ENCODE measurements at regions not wholly inside any gene's neighbourhood (a gene's known extent, or its start where the extent isn't known, plus 50 kb on each side); places are given as distances from the start of the nearest gene placed in this dataset.

DNA sequence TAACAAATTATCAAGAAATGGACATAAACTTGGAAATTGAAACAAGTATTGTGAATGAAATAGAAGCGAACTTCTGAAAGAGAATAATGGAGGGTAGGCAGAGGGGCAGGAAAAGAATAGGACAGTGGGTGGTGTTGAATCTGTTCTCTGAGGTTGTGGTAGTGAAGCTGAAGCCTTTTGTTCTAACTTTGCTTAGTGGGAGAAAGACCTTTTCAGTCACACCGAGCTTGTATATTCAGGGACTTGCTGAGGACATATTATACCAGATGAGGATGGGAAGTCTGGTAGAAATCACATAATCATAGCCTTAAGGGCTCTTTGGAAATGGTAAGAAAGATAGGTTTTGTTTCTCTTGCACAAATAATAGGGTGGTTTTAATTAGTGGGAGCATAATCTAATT lies 115.4 kb upstream of the NDST4 start:
- no peak overlapping the region for H3K4me3 ChIP-seq
- intact Hi-C loops (cut with DNase I; ENCODE audit: low total_unique reads), result no loop called here
- TF ChIP-seq CTCF (IDR thresholded peaks at IDR 0.05), result no peak
- TF ChIP-seq POLR2A (IDR thresholded peaks at IDR 0.05), result no peak
- H3K27me3 ChIP-seq, result no peaks in the 10 kb centered on the region
- no peaks in the 10 kb centered on the region for H3K36me3 ChIP-seq
- no peaks in the 10 kb centered on the region for H3K9me3 ChIP-seq
- no peak for DNase-seq
- H3K4me1 ChIP-seq, result no peaks in the 10 kb centered on the region
- no peak overlapping the region for H3K27ac ChIP-seq

- Histone ChIP-seq H3K4me3 (no peak overlapping the region), H3K27ac (no peak overlapping the region), H3K9me3 (no peaks in the 10 kb centered on the region), H3K4me1 (no peaks in the 10 kb centered on the region), H3K27me3 (no peaks in the 10 kb centered on the region), H3K36me3 (no peaks in the 10 kb centered on the region)
- DNase-seq, result no peak
- TF ChIP-seq CTCF (IDR thresholded peaks at IDR 0.05), result no peak
- no peak for TF ChIP-seq POLR2A (IDR thresholded peaks at IDR 0.05)
- intact Hi-C loops (cut with DNase I; ENCODE audit: low total_unique reads), result no loop called here
Measured at GRCh38 chr4:115222061-115222460, 108.6 kb upstream of the NDST4 start.

DNA sequence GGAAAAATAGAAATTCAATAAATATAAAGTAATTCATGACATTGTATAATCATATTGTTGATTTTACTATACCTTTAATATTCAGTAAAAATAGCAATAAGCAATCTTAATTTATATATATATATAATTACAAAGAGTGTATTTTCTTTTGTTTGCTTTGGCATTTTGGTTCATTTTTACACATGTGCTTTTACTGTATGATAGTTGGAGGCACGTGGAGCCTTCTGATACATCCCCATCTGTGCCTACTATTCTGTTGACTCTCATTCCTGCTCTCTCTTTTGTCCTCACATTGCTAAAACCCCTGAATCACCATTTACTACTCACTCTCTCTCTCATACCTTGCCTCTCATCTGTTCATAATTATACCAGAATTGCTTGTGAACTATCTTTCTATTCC lies 106.4 kb upstream of the NDST4 start:
- H3K27ac ChIP-seq, result no peak overlapping the region
- no peak for DNase-seq
- intact Hi-C loops (cut with DNase I; ENCODE audit: low total_unique reads), result no loop called here

DNA sequence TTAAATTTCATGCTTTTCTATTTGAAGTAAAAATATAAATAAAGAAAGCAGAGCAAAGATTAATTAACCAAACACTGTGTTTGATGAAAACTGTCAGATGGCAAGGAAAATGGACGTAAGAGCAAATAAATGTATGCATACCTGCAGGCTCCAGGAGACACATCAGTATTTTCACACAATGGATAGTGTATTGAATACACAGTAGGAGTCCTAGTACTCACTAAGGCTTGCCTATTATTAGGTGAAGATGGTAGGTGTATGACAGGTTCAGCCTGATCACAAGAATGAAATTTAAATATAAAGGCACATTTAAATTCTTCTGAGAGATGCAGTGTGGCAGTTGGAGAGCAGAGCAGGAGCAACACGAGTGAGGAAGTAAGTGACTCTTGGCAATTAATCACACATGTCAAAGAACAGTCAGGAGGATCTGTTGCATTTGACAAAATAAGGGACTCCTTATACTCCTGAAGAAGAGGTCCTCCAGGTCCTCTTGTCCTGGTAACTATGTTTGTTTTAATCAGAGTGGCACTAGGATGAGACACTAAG lies 106.0 kb upstream of the NDST4 start:
- Histone ChIP-seq H3K27ac (no peak overlapping the region), H3K36me3 (no peaks in the 10 kb centered on the region), H3K4me3 (no peak overlapping the region), H3K27me3 (no peaks in the 10 kb centered on the region), H3K4me1 (no peaks in the 10 kb centered on the region), H3K9me3 (no peaks in the 10 kb centered on the region)
- TF ChIP-seq CTCF (IDR thresholded peaks at IDR 0.05), result no peak
- no peak for TF ChIP-seq POLR2A (IDR thresholded peaks at IDR 0.05)
- no peak for DNase-seq
- intact Hi-C loops (cut with DNase I; ENCODE audit: low total_unique reads), result no loop called here

More for the DNA sequence above, 106.4 kb upstream of the NDST4 start:
- Histone ChIP-seq H3K4me3 (no peak overlapping the region), H3K9me3 (no peaks in the 10 kb centered on the region), H3K27me3 (no peaks in the 10 kb centered on the region), H3K36me3 (no peaks in the 10 kb centered on the region), H3K4me1 (no peaks in the 10 kb centered on the region)
- TF ChIP-seq POLR2A (IDR thresholded peaks at IDR 0.05), result no peak
- no peak for TF ChIP-seq CTCF (IDR thresholded peaks at IDR 0.05)

DNA sequence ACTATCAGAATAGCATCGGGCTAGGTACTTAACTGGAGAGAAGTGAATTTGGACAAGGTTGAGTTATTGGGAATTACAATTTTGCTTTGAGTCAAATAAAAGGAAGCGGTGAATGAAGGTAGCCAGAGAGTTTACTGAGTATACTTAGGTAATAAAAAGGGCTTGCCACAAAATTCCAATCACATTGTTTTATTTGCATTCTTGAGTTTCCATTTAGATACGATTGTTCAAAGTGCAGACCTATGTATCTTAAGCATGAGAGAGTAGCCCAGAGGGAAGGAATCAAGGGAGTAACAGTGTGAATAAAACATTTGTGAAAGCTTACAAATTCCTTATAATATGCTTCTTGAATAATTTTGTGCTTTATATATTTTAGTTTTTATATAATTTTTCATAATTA lies 102.5 kb upstream of the NDST4 start:
- Histone ChIP-seq H3K9me3 (no peaks in the 10 kb centered on the region), H3K27me3 (no peaks in the 10 kb centered on the region), H3K36me3 (no peaks in the 10 kb centered on the region), H3K4me1 (no peaks in the 10 kb centered on the region), H3K27ac (no peak overlapping the region), H3K4me3 (no peak overlapping the region)
- DNase-seq, result no peak
- no peak for TF ChIP-seq CTCF (IDR thresholded peaks at IDR 0.05)
- TF ChIP-seq POLR2A (IDR thresholded peaks at IDR 0.05), result no peak
- intact Hi-C loops (cut with DNase I; ENCODE audit: low total_unique reads), result no loop called here
